GM06990 (cell line): ENCODE measurements at regions not wholly inside any gene's neighbourhood (a gene's known extent, or its start where the extent isn't known, plus 50 kb on each side); places are given as distances from the start of the nearest gene placed in this dataset.

Source experiments
- DNase-seq: peaks from one replicate; pipeline ENCODE4 v3.0.0-alpha.2; 2011; ENCODE audit not compliant: insufficient read length; ENCODE audit errors: extremely low read depth
- H3K27me3 ChIP-seq: replicated peaks from 2 replicates; pipeline ENCODE4 v1.6.0; 2011; ENCODE audit warnings: low read length; ENCODE audit not compliant: control insufficient read depth, insufficient read depth
- H3K36me3 ChIP-seq: 2 replicates; pipeline ENCODE4 v1.5.1; 2011; ENCODE audit warnings: low read length; ENCODE audit not compliant: control insufficient read depth, insufficient read depth
- H3K4me3 ChIP-seq: replicated peaks from 2 replicates; pipeline ENCODE4 v1.5.1; 2011; ENCODE audit warnings: low read depth, mild to moderate bottlenecking, control low read depth, low read length
- TF ChIP-seq, protein P1 (sequence below): IDR thresholded peaks from 2 replicates; pipeline ENCODE4 v1.5.1; 2011; ENCODE audit warnings: low read length, control low read depth, mild to moderate bottlenecking, inconsistent platforms; ENCODE audit not compliant: insufficient read depth, poor library complexity, severe bottlenecking

DNA sequence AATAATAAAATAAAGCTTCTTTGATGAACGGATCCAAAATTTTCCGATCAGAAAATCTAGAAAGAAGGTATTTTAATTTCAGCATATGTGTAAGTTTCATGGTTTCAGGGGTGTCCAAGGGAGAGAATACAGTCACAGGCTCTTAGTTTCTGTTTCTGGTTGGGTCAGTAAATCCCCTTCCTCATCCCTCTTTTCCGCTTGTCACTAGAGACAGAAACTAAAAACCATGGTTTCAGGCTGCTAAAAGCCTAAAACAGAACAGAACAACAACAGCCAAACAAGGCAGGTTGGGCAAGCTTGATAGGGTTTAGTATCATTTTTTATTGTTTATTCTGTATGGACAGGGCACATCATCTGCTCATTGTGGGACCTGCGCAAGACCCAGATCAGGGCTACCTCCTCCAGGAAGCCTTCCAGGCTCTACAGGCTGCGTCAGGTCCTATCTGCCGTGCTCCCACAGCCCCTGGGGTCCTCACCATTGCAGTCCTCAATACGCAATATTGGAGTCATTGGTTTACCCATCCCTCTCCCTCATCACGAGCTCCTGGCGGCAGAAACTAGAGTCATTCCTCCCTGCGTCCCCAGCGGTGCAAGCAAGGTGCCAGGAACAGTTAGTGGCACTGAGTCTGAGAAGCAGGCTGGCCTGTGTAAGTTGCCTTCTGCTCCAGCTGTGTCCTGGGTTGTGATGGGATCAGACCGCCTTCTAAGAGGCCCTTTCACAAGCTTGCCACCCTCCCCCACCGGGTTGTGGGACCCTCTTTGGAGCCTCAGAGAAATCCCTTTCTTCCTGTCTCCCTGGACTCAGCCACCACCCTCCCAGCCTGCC is 70.2 kb upstream of the CUX1 start:
- Histone ChIP-seq H3K4me3 (no peak overlapping the region), H3K36me3 (no peaks in the 10 kb centered on the region), H3K27me3 (no peaks in the 10 kb centered on the region)
- DNase-seq, result no peak
- TF ChIP-seq, protein P1, sequence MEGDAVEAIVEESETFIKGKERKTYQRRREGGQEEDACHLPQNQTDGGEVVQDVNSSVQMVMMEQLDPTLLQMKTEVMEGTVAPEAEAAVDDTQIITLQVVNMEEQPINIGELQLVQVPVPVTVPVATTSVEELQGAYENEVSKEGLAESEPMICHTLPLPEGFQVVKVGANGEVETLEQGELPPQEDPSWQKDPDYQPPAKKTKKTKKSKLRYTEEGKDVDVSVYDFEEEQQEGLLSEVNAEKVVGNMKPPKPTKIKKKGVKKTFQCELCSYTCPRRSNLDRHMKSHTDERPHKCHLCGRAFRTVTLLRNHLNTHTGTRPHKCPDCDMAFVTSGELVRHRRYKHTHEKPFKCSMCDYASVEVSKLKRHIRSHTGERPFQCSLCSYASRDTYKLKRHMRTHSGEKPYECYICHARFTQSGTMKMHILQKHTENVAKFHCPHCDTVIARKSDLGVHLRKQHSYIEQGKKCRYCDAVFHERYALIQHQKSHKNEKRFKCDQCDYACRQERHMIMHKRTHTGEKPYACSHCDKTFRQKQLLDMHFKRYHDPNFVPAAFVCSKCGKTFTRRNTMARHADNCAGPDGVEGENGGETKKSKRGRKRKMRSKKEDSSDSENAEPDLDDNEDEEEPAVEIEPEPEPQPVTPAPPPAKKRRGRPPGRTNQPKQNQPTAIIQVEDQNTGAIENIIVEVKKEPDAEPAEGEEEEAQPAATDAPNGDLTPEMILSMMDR, result no peak

DNA sequence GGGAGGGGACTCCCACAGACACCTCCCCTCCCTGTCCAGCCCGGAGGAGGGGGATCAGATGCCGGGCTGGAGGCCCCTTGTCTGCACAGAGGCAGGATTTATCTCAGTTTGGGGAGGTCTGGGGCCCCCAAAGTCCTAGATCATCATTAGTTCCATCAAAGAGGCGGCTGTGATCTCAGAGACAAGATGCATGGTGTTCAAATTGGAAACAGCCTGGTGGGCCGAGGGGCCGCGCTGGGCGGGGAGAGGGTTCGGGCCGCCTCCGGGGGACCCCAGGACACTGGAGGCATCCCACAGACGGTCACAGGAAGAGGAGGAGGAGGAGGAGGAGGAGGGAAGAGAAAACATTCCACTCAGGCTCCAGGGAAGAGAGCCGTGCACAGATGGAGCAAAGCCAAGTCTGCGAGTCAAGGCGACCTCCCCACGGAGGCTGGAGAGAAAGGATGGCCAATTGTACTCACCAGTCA is 69.5 kb upstream of the CUX1 start:
- H3K27me3 ChIP-seq, result no peaks in the 10 kb centered on the region
- no peak for DNase-seq
- TF ChIP-seq, protein P1, result no peak
- no peak overlapping the region for H3K4me3 ChIP-seq
- H3K36me3 ChIP-seq, result no peaks in the 10 kb centered on the region

DNA sequence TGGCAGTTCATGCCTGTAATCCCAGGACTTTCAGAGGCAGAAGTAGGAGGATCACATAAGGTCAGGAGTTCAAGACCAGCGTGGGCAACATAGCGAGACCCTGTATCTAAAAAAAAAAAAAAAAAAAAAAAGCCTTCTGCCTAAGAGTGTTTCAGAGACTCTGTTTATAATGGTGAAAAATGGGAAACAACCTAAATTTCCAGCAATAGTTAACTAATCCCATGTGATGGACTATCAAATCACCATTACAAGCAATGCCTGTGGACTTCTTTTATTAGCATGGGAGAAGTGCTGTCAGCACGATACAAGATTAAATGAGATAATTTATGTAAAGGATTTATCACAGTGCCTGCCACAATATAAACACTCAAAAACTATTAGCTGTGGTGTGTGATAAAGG is 67.5 kb upstream of the CUX1 start:
- no peaks in the 10 kb centered on the region for H3K36me3 ChIP-seq
- TF ChIP-seq, protein P1, result no peak
- H3K4me3 ChIP-seq, result no peak overlapping the region
- DNase-seq, result no peak
- H3K27me3 ChIP-seq, result no peaks in the 10 kb centered on the region

DNA sequence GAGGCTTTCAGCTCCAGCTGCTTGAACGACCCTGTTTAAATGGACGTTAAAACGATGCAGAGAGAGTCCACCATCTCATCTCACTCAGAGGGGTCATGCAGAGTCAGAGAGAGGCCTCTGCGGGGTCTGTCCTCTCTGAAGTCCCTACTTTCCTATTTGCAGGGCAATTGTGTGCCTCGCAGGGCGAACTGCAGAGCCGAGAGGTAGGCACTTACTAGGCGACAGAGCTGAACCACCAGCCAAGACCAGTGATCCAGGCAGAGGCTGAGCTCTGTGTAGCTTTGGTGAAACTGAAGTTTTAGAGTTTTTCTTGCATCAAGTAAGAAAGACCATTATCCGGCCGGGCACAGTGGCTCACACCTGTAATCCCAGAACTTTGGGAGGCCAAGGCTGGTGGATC is 64.1 kb upstream of the CUX1 start:
- H3K36me3 ChIP-seq, result no peaks in the 10 kb centered on the region
- TF ChIP-seq, protein P1, result no peak
- no peaks in the 10 kb centered on the region for H3K27me3 ChIP-seq
- H3K4me3 ChIP-seq, result no peak overlapping the region
- no peak for DNase-seq

DNA sequence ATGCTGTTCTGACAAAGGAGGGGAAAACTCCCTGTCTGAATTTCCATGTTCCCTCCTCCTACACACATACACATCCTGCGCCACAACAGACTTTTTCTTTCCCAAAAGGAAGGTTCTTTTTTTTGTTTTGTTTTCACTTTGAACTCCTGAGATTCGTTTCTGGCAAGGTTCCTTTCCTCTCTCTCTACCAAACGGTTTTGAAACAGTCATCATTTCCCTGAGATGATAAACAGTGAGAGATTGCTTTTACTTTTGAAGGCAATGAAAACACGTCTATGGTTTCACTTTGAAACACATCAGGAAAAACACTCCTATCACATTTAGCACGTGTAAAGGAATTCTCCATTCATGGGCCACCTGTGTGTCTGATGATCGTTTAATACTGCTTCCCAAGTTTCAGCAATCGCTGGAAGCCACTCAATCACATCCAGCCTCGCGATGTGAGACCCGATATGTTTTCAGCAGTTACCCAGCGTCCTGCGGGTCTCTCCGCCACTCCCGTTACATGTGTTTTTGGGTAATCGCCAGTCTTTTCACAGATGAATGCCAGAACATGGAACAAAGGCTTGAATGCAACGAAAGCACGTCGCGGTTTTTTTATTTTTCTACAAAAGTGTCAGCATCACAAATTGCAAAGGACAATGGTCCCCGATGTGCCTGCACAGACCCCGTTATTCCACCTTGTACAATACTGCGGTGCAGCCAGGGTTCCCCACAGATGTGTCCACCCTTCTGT is 62.8 kb upstream of the CUX1 start:
- no peak for DNase-seq
- Histone ChIP-seq H3K27me3 (no peaks in the 10 kb centered on the region), H3K4me3 (peak overlapping the region; percentile 55), H3K36me3 (no peaks in the 10 kb centered on the region)
- TF ChIP-seq, protein P1, result no peak
